ENCODE measurements at regions not wholly inside any gene's neighbourhood (a gene's known extent, or its start where the extent isn't known, plus 50 kb on each side); places are given as distances from the start of the nearest gene placed in this dataset.
A peak's percentile ranks its signal among the peaks of the same experiment; 100 is the strongest.
"Not testable (repeated sequence)": the region's sequence is repeated elsewhere in the genome, so short reads cannot be mapped to it uniquely, and the experiment has no call there.

- ATAC-seq (ENCODE audit: insufficient read depth, low read depth); H3K9ac ChIP-seq (ENCODE audit: low read depth, low read length); H3K79me2 ChIP-seq (ENCODE audit: insufficient read depth, low read length): not testable (repeated sequence)
Observed at GRCh38 chr16:16494998-16495397, 116.1 kb downstream of the NPIPA7 start.

DNA sequence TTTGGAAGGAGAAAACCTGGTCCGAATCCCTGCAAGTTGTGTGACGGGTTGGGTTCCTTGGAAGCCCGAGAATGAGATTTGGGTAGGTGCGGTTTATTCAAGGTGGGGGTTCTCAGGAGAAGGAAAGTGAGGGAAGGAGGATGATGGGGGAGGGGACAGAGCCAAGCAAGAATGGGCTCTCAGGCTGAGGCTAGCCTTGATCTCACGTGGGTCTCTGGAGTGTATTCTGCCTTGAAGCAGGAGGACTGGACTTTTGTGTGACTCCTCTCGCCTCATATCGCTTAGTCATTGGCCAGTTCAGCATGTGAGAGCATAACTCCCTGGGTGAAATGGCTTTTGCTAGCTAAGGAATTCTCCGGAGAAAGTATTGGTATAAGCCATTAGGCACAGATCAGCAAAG lies 120.9 kb downstream of the NPIPA7 start:
- not testable (repeated sequence) for H3K27ac ChIP-seq (ENCODE audit: low read length); H3K4me2 ChIP-seq (ENCODE audit: insufficient read depth, low read length); H3K4me1 ChIP-seq (ENCODE audit: insufficient read depth, low read length); H3K9ac ChIP-seq (ENCODE audit: low read depth, low read length); H2AFZ ChIP-seq (ENCODE audit: low read depth, low read length); H3K27me3 ChIP-seq (ENCODE audit: insufficient read depth, low read length, poor library complexity); H3K9me3 ChIP-seq (ENCODE audit: insufficient read depth, low read length, severe bottlenecking); H3K4me3 ChIP-seq (ENCODE audit: low read depth in 1 of 2, low read length in 2 of 2); H3K36me3 ChIP-seq (ENCODE audit: insufficient read depth, low read length); H4K20me1 ChIP-seq (ENCODE audit: insufficient read depth, low read length); H3K79me2 ChIP-seq (ENCODE audit: insufficient read depth, low read length); DNase-seq; ATAC-seq (ENCODE audit: insufficient read depth, low read depth)

More at GRCh38 chr16:16494998-16495397, 116.1 kb downstream of the NPIPA7 start:
- not testable (repeated sequence) for H3K36me3 ChIP-seq (ENCODE audit: insufficient read depth, low read length); DNase-seq; H2AFZ ChIP-seq (ENCODE audit: low read depth, low read length); H3K4me2 ChIP-seq (ENCODE audit: insufficient read depth, low read length); H3K27ac ChIP-seq (ENCODE audit: low read length); H3K4me3 ChIP-seq (ENCODE audit: low read depth in 1 of 2, low read length in 2 of 2); H4K20me1 ChIP-seq (ENCODE audit: insufficient read depth, low read length); H3K27me3 ChIP-seq (ENCODE audit: insufficient read depth, low read length, poor library complexity); H3K9me3 ChIP-seq (ENCODE audit: insufficient read depth, low read length, severe bottlenecking); H3K4me1 ChIP-seq (ENCODE audit: insufficient read depth, low read length)

- not testable (repeated sequence) for H3K27ac ChIP-seq (ENCODE audit: low read length); H3K36me3 ChIP-seq (ENCODE audit: insufficient read depth, low read length); DNase-seq; H3K27me3 ChIP-seq (ENCODE audit: insufficient read depth, low read length, poor library complexity); ATAC-seq (ENCODE audit: insufficient read depth, low read depth); H3K4me3 ChIP-seq (ENCODE audit: low read depth in 1 of 2, low read length in 2 of 2); H3K79me2 ChIP-seq (ENCODE audit: insufficient read depth, low read length); H3K9me3 ChIP-seq (ENCODE audit: insufficient read depth, low read length, severe bottlenecking); H3K9ac ChIP-seq (ENCODE audit: low read depth, low read length); H2AFZ ChIP-seq (ENCODE audit: low read depth, low read length); H4K20me1 ChIP-seq (ENCODE audit: insufficient read depth, low read length); H3K4me2 ChIP-seq (ENCODE audit: insufficient read depth, low read length); H3K4me1 ChIP-seq (ENCODE audit: insufficient read depth, low read length)
Observed at GRCh38 chr16:16507041-16507440, 128.1 kb downstream of the NPIPA7 start.

DNA sequence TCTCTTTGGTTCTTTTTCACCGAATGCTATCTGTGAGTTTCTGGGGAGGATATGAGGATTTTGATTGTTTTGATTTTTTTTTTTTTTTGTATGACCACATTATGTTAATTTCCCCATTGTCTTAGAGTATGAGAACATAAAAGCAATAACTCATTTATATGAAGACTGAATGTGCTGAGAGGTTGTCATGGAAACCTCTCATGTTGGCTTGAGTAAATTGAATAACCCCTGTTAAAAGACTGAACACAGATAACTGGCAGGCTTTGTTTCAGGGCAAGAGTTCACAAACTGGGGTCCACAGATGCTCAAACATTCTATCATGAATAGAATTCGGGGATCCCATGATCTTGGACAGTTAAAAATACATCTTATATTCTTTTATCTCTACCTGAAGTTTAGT lies 129.4 kb downstream of the NPIPA7 start:
- not testable (repeated sequence) for H4K20me1 ChIP-seq (ENCODE audit: insufficient read depth, low read length); ATAC-seq (ENCODE audit: insufficient read depth, low read depth); H3K4me3 ChIP-seq (ENCODE audit: low read depth in 1 of 2, low read length in 2 of 2); H3K4me2 ChIP-seq (ENCODE audit: insufficient read depth, low read length); DNase-seq; H3K9ac ChIP-seq (ENCODE audit: low read depth, low read length); H3K27ac ChIP-seq (ENCODE audit: low read length); H3K27me3 ChIP-seq (ENCODE audit: insufficient read depth, low read length, poor library complexity); H3K79me2 ChIP-seq (ENCODE audit: insufficient read depth, low read length); H3K36me3 ChIP-seq (ENCODE audit: insufficient read depth, low read length); H2AFZ ChIP-seq (ENCODE audit: low read depth, low read length); H3K9me3 ChIP-seq (ENCODE audit: insufficient read depth, low read length, severe bottlenecking); H3K4me1 ChIP-seq (ENCODE audit: insufficient read depth, low read length)

DNA sequence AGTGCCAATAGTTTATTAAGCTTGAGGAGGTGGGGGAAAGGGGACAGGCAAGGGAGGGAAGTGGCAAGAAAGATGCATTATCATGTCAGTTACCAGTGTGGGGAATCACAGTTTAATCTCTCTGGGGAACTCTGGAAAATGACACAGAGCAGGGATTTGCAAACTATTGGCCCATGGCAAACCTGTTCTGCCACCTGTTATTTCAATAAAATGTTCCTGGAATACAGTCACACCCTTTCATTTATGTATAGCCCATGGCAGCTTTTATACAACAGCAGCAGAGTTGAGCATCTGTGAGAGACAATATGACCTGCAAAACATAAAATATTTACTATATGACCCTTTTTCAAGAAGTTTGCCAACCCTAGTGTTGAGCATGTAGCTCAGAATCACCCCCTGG lies 140.5 kb downstream of the NPIPA7 start:
- not testable (repeated sequence) for H3K27me3 ChIP-seq (ENCODE audit: insufficient read depth, low read length, poor library complexity); ATAC-seq (ENCODE audit: insufficient read depth, low read depth); H3K27ac ChIP-seq (ENCODE audit: low read length); H3K9ac ChIP-seq (ENCODE audit: low read depth, low read length); H3K4me1 ChIP-seq (ENCODE audit: insufficient read depth, low read length); DNase-seq; H3K4me2 ChIP-seq (ENCODE audit: insufficient read depth, low read length); H4K20me1 ChIP-seq (ENCODE audit: insufficient read depth, low read length); H3K4me3 ChIP-seq (ENCODE audit: low read depth in 1 of 2, low read length in 2 of 2); H2AFZ ChIP-seq (ENCODE audit: low read depth, low read length); H3K9me3 ChIP-seq (ENCODE audit: insufficient read depth, low read length, severe bottlenecking); H3K36me3 ChIP-seq (ENCODE audit: insufficient read depth, low read length); H3K79me2 ChIP-seq (ENCODE audit: insufficient read depth, low read length)

DNA sequence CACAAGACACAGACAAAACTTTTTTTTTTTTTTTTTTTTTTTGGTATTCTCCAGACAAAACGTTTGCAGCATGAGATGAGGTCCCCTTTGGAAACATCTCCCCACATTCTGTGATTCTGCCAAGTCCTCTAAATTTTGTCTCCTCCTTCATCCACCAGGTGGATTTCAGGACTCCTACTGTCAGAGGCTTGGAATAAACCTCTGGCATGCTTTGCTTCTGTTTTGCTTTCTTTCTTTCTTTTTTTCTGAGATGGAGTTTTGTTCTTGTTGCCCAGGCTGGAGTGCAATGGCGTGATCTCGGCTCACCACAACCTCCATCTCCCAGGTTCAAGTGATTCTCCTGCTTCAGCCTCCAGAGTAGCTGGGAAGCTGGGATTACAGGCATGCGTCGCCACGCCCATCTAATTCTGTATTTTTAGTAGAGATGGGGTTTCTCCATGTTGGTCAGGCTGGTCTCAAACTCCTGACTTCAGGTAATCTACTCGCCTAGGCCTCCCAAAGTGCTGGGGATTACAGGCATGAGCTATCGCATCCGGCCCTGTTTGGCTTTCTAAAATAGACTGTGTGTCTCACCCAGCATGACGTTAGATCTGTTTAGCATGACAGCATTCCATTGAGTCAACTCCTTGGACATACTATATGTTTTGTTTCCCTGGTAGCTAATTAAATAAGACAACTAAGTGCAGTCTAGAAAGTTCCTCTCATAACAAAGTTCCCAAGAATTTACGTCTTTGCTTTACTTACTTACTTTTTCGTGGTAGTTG lies 142.5 kb downstream of the NPIPA7 start:
- not testable (repeated sequence) for H3K4me2 ChIP-seq (ENCODE audit: insufficient read depth, low read length); DNase-seq; H4K20me1 ChIP-seq (ENCODE audit: insufficient read depth, low read length); H3K9me3 ChIP-seq (ENCODE audit: insufficient read depth, low read length, severe bottlenecking); H2AFZ ChIP-seq (ENCODE audit: low read depth, low read length); H3K27ac ChIP-seq (ENCODE audit: low read length); H3K9ac ChIP-seq (ENCODE audit: low read depth, low read length); ATAC-seq (ENCODE audit: insufficient read depth, low read depth); H3K36me3 ChIP-seq (ENCODE audit: insufficient read depth, low read length); H3K79me2 ChIP-seq (ENCODE audit: insufficient read depth, low read length); H3K4me3 ChIP-seq (ENCODE audit: low read depth in 1 of 2, low read length in 2 of 2); H3K27me3 ChIP-seq (ENCODE audit: insufficient read depth, low read length, poor library complexity); H3K4me1 ChIP-seq (ENCODE audit: insufficient read depth, low read length)

DNA sequence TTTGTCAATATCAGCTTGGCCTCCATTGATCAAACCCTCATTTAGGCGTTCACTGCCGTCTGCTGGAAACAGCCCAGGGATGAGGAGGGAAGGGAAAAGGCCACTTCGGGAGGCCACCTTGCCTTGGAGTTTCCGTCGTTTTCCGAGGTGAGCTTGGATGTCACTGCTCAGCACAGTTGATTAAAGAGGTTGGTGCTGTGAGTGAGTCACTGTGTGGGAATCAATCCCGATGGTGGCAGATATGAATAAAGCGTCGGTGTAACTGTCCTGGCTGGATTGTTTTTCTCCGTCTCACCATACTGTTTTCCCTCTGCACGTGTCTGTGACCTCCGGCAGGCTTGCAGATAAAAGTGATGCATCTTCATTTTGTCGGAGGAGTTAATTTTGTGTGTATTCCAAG lies 148.1 kb downstream of the NPIPA7 start:
- H3K36me3 ChIP-seq (ENCODE audit: insufficient read depth, low read length); H3K27me3 ChIP-seq (ENCODE audit: insufficient read depth, low read length, poor library complexity); H4K20me1 ChIP-seq (ENCODE audit: insufficient read depth, low read length); H2AFZ ChIP-seq (ENCODE audit: low read depth, low read length); ATAC-seq (ENCODE audit: insufficient read depth, low read depth); H3K9me3 ChIP-seq (ENCODE audit: insufficient read depth, low read length, severe bottlenecking); H3K27ac ChIP-seq (ENCODE audit: low read length); H3K4me2 ChIP-seq (ENCODE audit: insufficient read depth, low read length); DNase-seq; H3K79me2 ChIP-seq (ENCODE audit: insufficient read depth, low read length); H3K9ac ChIP-seq (ENCODE audit: low read depth, low read length); H3K4me1 ChIP-seq (ENCODE audit: insufficient read depth, low read length); H3K4me3 ChIP-seq (ENCODE audit: low read depth in 1 of 2, low read length in 2 of 2): not testable (repeated sequence)

DNA sequence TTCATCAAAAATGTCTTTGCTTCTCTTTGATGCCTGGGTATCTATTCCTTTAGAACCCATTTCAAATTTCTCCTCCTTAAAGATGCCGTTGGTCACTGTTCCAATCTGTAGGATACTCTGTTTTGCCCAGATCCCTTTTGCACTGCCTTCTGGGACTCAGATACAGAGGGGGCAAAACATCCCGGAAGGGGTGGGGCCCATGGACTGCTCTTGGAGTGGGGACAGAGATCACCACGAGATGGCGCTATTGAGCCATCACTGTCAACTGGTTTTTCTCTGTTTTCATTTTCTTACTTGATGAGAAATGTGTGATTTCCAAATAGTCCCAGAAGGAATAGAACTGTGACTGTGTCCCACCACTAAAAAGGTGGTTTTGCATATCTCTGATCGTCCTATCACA lies 151.8 kb downstream of the NPIPA7 start:
- peak; percentile 71; the same call in 2 of the 3 replicates for ATAC-seq (ENCODE audit: insufficient read depth, low read depth)

More for the DNA sequence above, 151.8 kb downstream of the NPIPA7 start:
- not testable (repeated sequence) for H3K9ac ChIP-seq (ENCODE audit: low read depth, low read length); H3K9me3 ChIP-seq (ENCODE audit: insufficient read depth, low read length, severe bottlenecking); H4K20me1 ChIP-seq (ENCODE audit: insufficient read depth, low read length); H3K4me1 ChIP-seq (ENCODE audit: insufficient read depth, low read length); H3K4me3 ChIP-seq (ENCODE audit: low read depth in 1 of 2, low read length in 2 of 2); H3K36me3 ChIP-seq (ENCODE audit: insufficient read depth, low read length); H3K79me2 ChIP-seq (ENCODE audit: insufficient read depth, low read length); H3K27me3 ChIP-seq (ENCODE audit: insufficient read depth, low read length, poor library complexity); H3K4me2 ChIP-seq (ENCODE audit: insufficient read depth, low read length); DNase-seq; H3K27ac ChIP-seq (ENCODE audit: low read length); H2AFZ ChIP-seq (ENCODE audit: low read depth, low read length)

All from DND-41 (cell line).